C4-2B (cell line): ENCODE measurements at regions not wholly inside any gene's neighbourhood (a gene's known extent, or its start where the extent isn't known, plus 50 kb on each side); places are given as distances from the start of the nearest gene placed in this dataset.

ENCODE experiments used
- H3K27ac ChIP-seq: fragments of 450-650 bp; 2 replicates; pipeline ENCODE4 v1.5.1; 2017
- CTCF ChIP-seq: fragments of 450-650 bp; conservative IDR thresholded peaks from 2 replicates; pipeline ENCODE4 v1.5.1; 2017; ENCODE audit warnings: mild to moderate bottlenecking
- ZFX ChIP-seq: fragments of 450-650 bp; IDR thresholded peaks from 2 replicates; pipeline ENCODE4 v1.6.1; 2017

- H3K27ac ChIP-seq, result no peak overlapping the region
- TF ChIP-seq CTCF (no peak), ZFX (no peak)
Measured at GRCh38 chr10:108901781-108902618, 1021.3 kb downstream of the XPNPEP1 start.

- no peak for TF ChIP-seq ZFX
- TF ChIP-seq CTCF, result no peak
- no peak overlapping the region for H3K27ac ChIP-seq
Measured at GRCh38 chr10:108899670-108900069, 1023.6 kb downstream of the XPNPEP1 start.

GRCh38 chr10:108894402-108895301 is 1028.7 kb downstream of the XPNPEP1 start:
- no peak overlapping the region for H3K27ac ChIP-seq
- TF ChIP-seq CTCF (no peak), ZFX (no peak)

GRCh38 chr10:108877095-108877561 is 1046.2 kb downstream of the XPNPEP1 start:
- TF ChIP-seq ZFX, result no peak
- TF ChIP-seq CTCF, result no peak
- no peak overlapping the region for H3K27ac ChIP-seq

GRCh38 chr10:108872854-108873253 is 1050.5 kb downstream of the XPNPEP1 start:
- H3K27ac ChIP-seq, result no peak overlapping the region
- TF ChIP-seq CTCF (no peak), ZFX (no peak)

- H3K27ac ChIP-seq, result no peak overlapping the region
- TF ChIP-seq ZFX (no peak), CTCF (no peak)
Measured at GRCh38 chr10:108868881-108869280, 1054.4 kb downstream of the XPNPEP1 start.
